Stimulated activated effector memory CD8-positive, alpha-beta T cell treated with anti-CD3 and anti-CD28 coated beads, Interleukin-12 subunit alpha, Interleukin-12 subunit beta, amount 100 ng/mL, for 72 hours (primary cell): ENCODE measurements at regions not wholly inside any gene's neighbourhood (a gene's known extent, or its start where the extent isn't known, plus 50 kb on each side); places are given as distances from the start of the nearest gene placed in this dataset.

ENCODE experiments used
- ATAC-seq: fragments of 150-1000 bp; cut with Tn5 transposase; 2 replicates; pipeline ENCODE4 v1.10.0; 2021
- DNase-seq, 2 donors: peaks; one replicate each; pipeline ENCODE4 v3.0.0; 2021 to 2022; ENCODE audit warnings: low spot score in 2 of 2
- H3K27ac Mint-ChIP-seq: one replicate; pipeline ENCODE4 v1.8.0; 2022; ENCODE audit warnings: mild to moderate bottlenecking, mixed read lengths
- H3K36me3 Mint-ChIP-seq: one replicate; pipeline ENCODE4 v1.8.0; 2022; ENCODE audit warnings: mild to moderate bottlenecking, mixed read lengths
- H3K4me1 Mint-ChIP-seq: one replicate; pipeline ENCODE4 v1.8.0; 2022; ENCODE audit warnings: mixed read lengths
- H3K4me3 Mint-ChIP-seq: one replicate; pipeline ENCODE4 v1.8.0; 2022; ENCODE audit warnings: mild to moderate bottlenecking, mixed read lengths
- H3K9me3 Mint-ChIP-seq: one replicate; pipeline ENCODE4 v1.8.0; 2022; ENCODE audit warnings: mixed read lengths

- Mint-ChIP-seq H3K4me3 (no peak overlapping the region), H3K9me3 (peaks cover 4% of the 10 kb centered on the region), H3K36me3 (no peaks in the 10 kb centered on the region), H3K4me1 (no peaks in the 10 kb centered on the region), H3K27ac (no peak overlapping the region)
- ATAC-seq (no peak), DNase-seq (no peak)
Observed at GRCh38 chr5:106877881-106878280, 792.9 kb downstream of the EFNA5 start.

GRCh38 chr5:106876665-106877194 is 794.0 kb downstream of the EFNA5 start:
- no peak for ATAC-seq
- no peak for DNase-seq
- no peak overlapping the region for H3K27ac Mint-ChIP-seq
- H3K4me3 Mint-ChIP-seq = no peak overlapping the region
- no peaks in the 10 kb centered on the region for H3K36me3 Mint-ChIP-seq
- no peaks in the 10 kb centered on the region for H3K9me3 Mint-ChIP-seq
- H3K4me1 Mint-ChIP-seq = no peaks in the 10 kb centered on the region

GRCh38 chr5:106876298-106876622 is 794.5 kb downstream of the EFNA5 start:
- H3K4me1 Mint-ChIP-seq = no peaks in the 10 kb centered on the region
- ATAC-seq = no peak
- H3K36me3 Mint-ChIP-seq = no peaks in the 10 kb centered on the region
- no peak overlapping the region for H3K4me3 Mint-ChIP-seq
- DNase-seq = no peak
- H3K9me3 Mint-ChIP-seq = no peaks in the 10 kb centered on the region
- no peak overlapping the region for H3K27ac Mint-ChIP-seq

- no peak for DNase-seq
- Mint-ChIP-seq H3K27ac (no peak overlapping the region), H3K4me3 (no peak overlapping the region), H3K4me1 (no peaks in the 10 kb centered on the region), H3K9me3 (no peaks in the 10 kb centered on the region), H3K36me3 (no peaks in the 10 kb centered on the region)
- no peak for ATAC-seq
Observed at GRCh38 chr5:106875591-106876297, 795.0 kb downstream of the EFNA5 start.

GRCh38 chr5:106874974-106875373 is 795.8 kb downstream of the EFNA5 start:
- no peaks in the 10 kb centered on the region for H3K36me3 Mint-ChIP-seq
- ATAC-seq (no peak), DNase-seq (no peak)
- no peak overlapping the region for H3K4me3 Mint-ChIP-seq
- no peaks in the 10 kb centered on the region for H3K4me1 Mint-ChIP-seq
- no peak overlapping the region for H3K27ac Mint-ChIP-seq
- no peaks in the 10 kb centered on the region for H3K9me3 Mint-ChIP-seq

- Mint-ChIP-seq H3K4me1 (no peaks in the 10 kb centered on the region), H3K27ac (no peak overlapping the region), H3K4me3 (no peak overlapping the region), H3K36me3 (no peaks in the 10 kb centered on the region), H3K9me3 (no peaks in the 10 kb centered on the region)
- ATAC-seq = peak; percentile 8
- DNase-seq = no peak
Observed at GRCh38 chr5:106874531-106874930, 796.2 kb downstream of the EFNA5 start.

GRCh38 chr5:106873568-106873967 is 797.2 kb downstream of the EFNA5 start:
- Mint-ChIP-seq H3K4me1 (no peaks in the 10 kb centered on the region), H3K36me3 (no peaks in the 10 kb centered on the region), H3K9me3 (no peaks in the 10 kb centered on the region), H3K4me3 (no peak overlapping the region), H3K27ac (no peak overlapping the region)
- ATAC-seq (no peak), DNase-seq (no peak)

GRCh38 chr5:106865279-106865678 is 805.5 kb downstream of the EFNA5 start:
- H3K27ac Mint-ChIP-seq = no peak overlapping the region
- no peaks in the 10 kb centered on the region for H3K4me1 Mint-ChIP-seq
- H3K9me3 Mint-ChIP-seq = no peaks in the 10 kb centered on the region
- DNase-seq = no peak
- H3K4me3 Mint-ChIP-seq = no peak overlapping the region
- no peaks in the 10 kb centered on the region for H3K36me3 Mint-ChIP-seq
- ATAC-seq = no peak

GRCh38 chr5:106862450-106863193 is 808.1 kb downstream of the EFNA5 start:
- Mint-ChIP-seq H3K36me3 (no peaks in the 10 kb centered on the region), H3K9me3 (no peaks in the 10 kb centered on the region), H3K27ac (no peak overlapping the region), H3K4me1 (no peaks in the 10 kb centered on the region), H3K4me3 (no peak overlapping the region)
- DNase-seq (no peak), ATAC-seq (no peak)

- H3K9me3 Mint-ChIP-seq = no peaks in the 10 kb centered on the region
- DNase-seq (no peak), ATAC-seq (no peak)
- no peak overlapping the region for H3K27ac Mint-ChIP-seq
- H3K4me1 Mint-ChIP-seq = no peaks in the 10 kb centered on the region
- no peak overlapping the region for H3K4me3 Mint-ChIP-seq
- H3K36me3 Mint-ChIP-seq = no peaks in the 10 kb centered on the region
Observed at GRCh38 chr5:106860398-106861044, 810.2 kb downstream of the EFNA5 start.

- no peaks in the 10 kb centered on the region for H3K9me3 Mint-ChIP-seq
- no peaks in the 10 kb centered on the region for H3K4me1 Mint-ChIP-seq
- H3K36me3 Mint-ChIP-seq = no peaks in the 10 kb centered on the region
- ATAC-seq (no peak), DNase-seq (no peak)
- H3K27ac Mint-ChIP-seq = no peak overlapping the region
- H3K4me3 Mint-ChIP-seq = no peak overlapping the region
Observed at GRCh38 chr5:106858616-106859015, 812.1 kb downstream of the EFNA5 start.

GRCh38 chr5:106854922-106855321 is 815.8 kb downstream of the EFNA5 start:
- Mint-ChIP-seq H3K4me3 (no peak overlapping the region), H3K36me3 (no peaks in the 10 kb centered on the region), H3K4me1 (no peaks in the 10 kb centered on the region), H3K27ac (no peak overlapping the region), H3K9me3 (no peaks in the 10 kb centered on the region)
- DNase-seq = no peak
- ATAC-seq = no peak

GRCh38 chr5:106854105-106854687 is 816.5 kb downstream of the EFNA5 start:
- Mint-ChIP-seq H3K4me3 (no peak overlapping the region), H3K27ac (no peak overlapping the region), H3K4me1 (no peaks in the 10 kb centered on the region), H3K36me3 (no peaks in the 10 kb centered on the region), H3K9me3 (no peaks in the 10 kb centered on the region)
- ATAC-seq (no peak), DNase-seq (no peak)

GRCh38 chr5:106853266-106853665 is 817.5 kb downstream of the EFNA5 start:
- Mint-ChIP-seq H3K27ac (no peak overlapping the region), H3K9me3 (no peaks in the 10 kb centered on the region), H3K4me3 (no peak overlapping the region), H3K36me3 (no peaks in the 10 kb centered on the region), H3K4me1 (no peaks in the 10 kb centered on the region)
- DNase-seq (no peak), ATAC-seq (no peak)

GRCh38 chr5:106849266-106849665 is 821.5 kb downstream of the EFNA5 start:
- no peak overlapping the region for H3K4me3 Mint-ChIP-seq
- no peaks in the 10 kb centered on the region for H3K36me3 Mint-ChIP-seq
- no peaks in the 10 kb centered on the region for H3K4me1 Mint-ChIP-seq
- H3K9me3 Mint-ChIP-seq = no peaks in the 10 kb centered on the region
- DNase-seq (no peak), ATAC-seq (no peak)
- H3K27ac Mint-ChIP-seq = no peak overlapping the region
